ENCODE measurements at regions not wholly inside any gene's neighbourhood (a gene's known extent, or its start where the extent isn't known, plus 50 kb on each side); places are given as distances from the start of the nearest gene placed in this dataset.
"Not testable (repeated sequence)": the region's sequence is repeated elsewhere in the genome, so short reads cannot be mapped to it uniquely, and the experiment has no call there.

GRCh38 chr9:78719029-78719428 lies 422.1 kb downstream of the PSAT1 start:
- TF ChIP-seq CTCF, EZH2, EZH2phosphoT487 (IDR thresholded peaks at IDR 0.05): not testable (repeated sequence)
